WTC11 (cell line): ENCODE measurements at regions not wholly inside any gene's neighbourhood (a gene's known extent, or its start where the extent isn't known, plus 50 kb on each side); places are given as distances from the start of the nearest gene placed in this dataset.

Experiments used
- ATAC-seq: fragments of 200-7000 bp; cut with Tn5 transposase; 2 replicates; pipeline ENCODE4 v1.10.0; 2021; ENCODE audit warnings: mild to moderate bottlenecking, moderate library complexity
- CTCF ChIA-PET: fragments of 300-600 bp; sonication (Branson Sonifier 250); formaldehyde crosslinking; loops from one replicate; lab custom pipeline; 2021; ENCODE audit warnings: antibody characterized with exemption; lab: Charles Lee
- POLR2A ChIA-PET: fragments of 350-600 bp; sonication (Branson Sonifier 250); formaldehyde crosslinking; loops from one replicate; lab custom pipeline; 2021; ENCODE audit warnings: antibody characterized with exemption; lab: Charles Lee
- DNase-seq: peaks from one replicate; pipeline ENCODE4 v3.0.0; 2021; ENCODE audit warnings: low spot score
- H3K27ac Mint-ChIP-seq: 2 replicates; pipeline ENCODE4 v1.8.0; 2021; ENCODE audit warnings: mixed read lengths
- H3K27me3 Mint-ChIP-seq: 2 replicates; pipeline ENCODE4 v1.8.0; 2021; ENCODE audit warnings: low read depth, mild to moderate bottlenecking, moderate library complexity, mixed read lengths
- H3K36me3 Mint-ChIP-seq: 2 replicates; pipeline ENCODE4 v1.8.0; 2021; ENCODE audit warnings: mixed read lengths
- H3K4me1 Mint-ChIP-seq: 2 replicates; pipeline ENCODE4 v1.8.0; 2022; ENCODE audit warnings: mixed read lengths
- H3K4me3 Mint-ChIP-seq: 2 replicates; pipeline ENCODE4 v1.8.0; 2021; ENCODE audit warnings: mild to moderate bottlenecking, moderate library complexity, mixed read lengths
- H3K9me3 Mint-ChIP-seq: 2 replicates; pipeline ENCODE4 v1.8.0; 2021; ENCODE audit warnings: mixed read lengths
- AR ChIP-seq: fragments of 250-450 bp; sonication (Bioruptor Pico); IDR thresholded peaks from 2 replicates; pipeline ENCODE4 v1.9.0; 2021; ENCODE audit warnings: mild to moderate bottlenecking
- CBFB ChIP-seq: sonication (generic); formaldehyde crosslinking; IDR thresholded peaks from 2 replicates; pipeline ENCODE4 v1.8.1; 2022; ENCODE audit warnings: mild to moderate bottlenecking, low read depth, missing genetic modification reagents
- CREB1 ChIP-seq: sonication (generic); formaldehyde crosslinking; IDR thresholded peaks from 2 replicates; pipeline ENCODE4 v1.8.0; 2023; ENCODE audit warnings: mild to moderate bottlenecking, missing genetic modification reagents
- CREM ChIP-seq: sonication (generic); formaldehyde crosslinking; IDR thresholded peaks from 2 replicates; pipeline ENCODE4 v1.8.1; 2022; ENCODE audit warnings: mild to moderate bottlenecking, missing genetic modification reagents, moderate library complexity
- E2F4 ChIP-seq: sonication (generic); formaldehyde crosslinking; IDR thresholded peaks from 2 replicates; pipeline ENCODE4 v1.8.1; 2022; ENCODE audit warnings: low read depth, mild to moderate bottlenecking, moderate library complexity, missing genetic modification reagents, borderline replicate concordance
- EMX1 ChIP-seq: fragments of 250-450 bp; sonication (Bioruptor Pico); IDR thresholded peaks from 2 replicates; pipeline ENCODE4 v1.8.0; 2021; ENCODE audit warnings: mild to moderate bottlenecking
- ETV6 ChIP-seq: sonication (generic); formaldehyde crosslinking; IDR thresholded peaks from 2 replicates; pipeline ENCODE4 v1.8.1; 2022; ENCODE audit warnings: mild to moderate bottlenecking, missing genetic modification reagents
- FOXP1 ChIP-seq: sonication (generic); formaldehyde crosslinking; IDR thresholded peaks from 2 replicates; pipeline ENCODE4 v1.8.0; 2022; ENCODE audit warnings: missing genetic modification reagents, mild to moderate bottlenecking, moderate library complexity, borderline replicate concordance
- GRHL2 ChIP-seq: fragments of 250-450 bp; sonication (Bioruptor Pico); IDR thresholded peaks from 2 replicates; pipeline ENCODE4 v1.8.0; 2022; ENCODE audit warnings: mild to moderate bottlenecking, moderate library complexity; ENCODE audit not compliant: insufficient replicate concordance, severe bottlenecking
- KAT7 ChIP-seq: sonication (generic); formaldehyde crosslinking; IDR thresholded peaks from 2 replicates; pipeline ENCODE4 v1.8.1; 2023; ENCODE audit warnings: missing genetic modification reagents, mild to moderate bottlenecking, borderline replicate concordance
- NR1H2 ChIP-seq: sonication (generic); formaldehyde crosslinking; IDR thresholded peaks from 2 replicates; pipeline ENCODE4 v1.9.0; 2021; ENCODE audit warnings: mild to moderate bottlenecking, moderate library complexity, missing genetic modification reagents
- PRRX2 ChIP-seq: fragments of 250-450 bp; sonication (Bioruptor Pico); IDR thresholded peaks from 2 replicates; pipeline ENCODE4 v1.8.0; 2021; ENCODE audit warnings: mild to moderate bottlenecking
- SMAD3 ChIP-seq: sonication (generic); formaldehyde crosslinking; IDR thresholded peaks from 2 replicates; pipeline ENCODE4 v1.8.0; 2022; ENCODE audit warnings: missing genetic modification reagents, mild to moderate bottlenecking, borderline replicate concordance
- SOX15 ChIP-seq: fragments of 250-450 bp; sonication (Bioruptor Pico); IDR thresholded peaks from 2 replicates; pipeline ENCODE4 v1.9.0; 2021; ENCODE audit warnings: mild to moderate bottlenecking
- SP1 ChIP-seq: sonication (generic); formaldehyde crosslinking; conservative IDR thresholded peaks from 2 replicates; pipeline ENCODE4 v1.8.1; 2022; ENCODE audit warnings: missing genetic modification reagents
- TEAD4 ChIP-seq: sonication (generic); formaldehyde crosslinking; IDR thresholded peaks from 2 replicates; pipeline ENCODE4 v1.8.0; 2022; ENCODE audit warnings: mild to moderate bottlenecking, missing genetic modification reagents
- ZBTB21 ChIP-seq: sonication (generic); formaldehyde crosslinking; IDR thresholded peaks from 2 replicates; pipeline ENCODE4 v1.8.1; 2023; ENCODE audit warnings: mild to moderate bottlenecking, missing genetic modification reagents, borderline replicate concordance
- ZNF219 ChIP-seq: sonication (generic); formaldehyde crosslinking; IDR thresholded peaks from 2 replicates; pipeline ENCODE4 v1.8.0; 2023; ENCODE audit warnings: missing genetic modification reagents, mild to moderate bottlenecking, borderline replicate concordance
- ZNF423 ChIP-seq: fragments of 250-450 bp; sonication (Bioruptor Pico); IDR thresholded peaks from 2 replicates; pipeline ENCODE4 v2.1.2; 2022; ENCODE audit warnings: mild to moderate bottlenecking, moderate library complexity
- ZNF425 ChIP-seq: fragments of 250-450 bp; sonication (Bioruptor Pico); conservative IDR thresholded peaks from 2 replicates; pipeline ENCODE4 v1.9.0; 2021; ENCODE audit warnings: mild to moderate bottlenecking
- ZNF512 ChIP-seq: sonication (generic); formaldehyde crosslinking; IDR thresholded peaks from 2 replicates; pipeline ENCODE4 v1.8.1; 2022; ENCODE audit warnings: missing genetic modification reagents, borderline replicate concordance

GRCh38 chr5:88948746-88949600 lies 66.0 kb upstream of the MEF2C start (continued):
- TF ChIP-seq AR, result no peak
- no peak for TF ChIP-seq ZNF219 (CRISPR knock-in tag)
- TF ChIP-seq SP1 (CRISPR knock-in tag), result no peak
- TF ChIP-seq FOXP1, result no peak
- no peak for TF ChIP-seq CREB1
- no peak for TF ChIP-seq ETV6 (CRISPR knock-in tag)
- no peak for TF ChIP-seq SMAD3 (CRISPR knock-in tag)
- no peak for TF ChIP-seq KAT7 (CRISPR knock-in tag)
- TF ChIP-seq CREM (CRISPR knock-in tag), result no peak

GRCh38 chr5:88944751-88945531 lies 62.0 kb upstream of the MEF2C start:
- ATAC-seq (no peak), DNase-seq (no peak)
- H3K4me1 Mint-ChIP-seq, result peaks cover 40% of the 10 kb centered on the region
- H3K9me3 Mint-ChIP-seq, result no peaks in the 10 kb centered on the region
- no peaks in the 10 kb centered on the region for H3K36me3 Mint-ChIP-seq
- ChIA-PET POLR2A (no interaction called here), CTCF (no interaction called here)
- H3K27me3 Mint-ChIP-seq, result no peaks in the 10 kb centered on the region
- TF ChIP-seq NR1H2 (CRISPR knock-in tag), result no peak
- TF ChIP-seq CBFB (CRISPR knock-in tag), result no peak
- TF ChIP-seq SOX15 (CRISPR knock-in tag), result no peak
- no peak for TF ChIP-seq ZNF423 (CRISPR knock-in tag)
- TF ChIP-seq GRHL2 (CRISPR knock-in tag), result no peak
- no peak for TF ChIP-seq KAT7 (CRISPR knock-in tag)
- TF ChIP-seq EMX1 (CRISPR knock-in tag), result no peak
- TF ChIP-seq PRRX2, result no peak
- no peak for TF ChIP-seq ZNF512 (CRISPR knock-in tag)
- no peak for TF ChIP-seq AR
- no peak for TF ChIP-seq TEAD4
- no peak for TF ChIP-seq ZBTB21 (CRISPR knock-in tag)
- TF ChIP-seq E2F4 (CRISPR knock-in tag), result no peak
- no peak for TF ChIP-seq ZNF425 (CRISPR knock-in tag)
- TF ChIP-seq FOXP1, result no peak
- TF ChIP-seq ZNF219 (CRISPR knock-in tag), result no peak
- no peak overlapping the region for H3K4me3 Mint-ChIP-seq
- H3K27ac Mint-ChIP-seq, result no peak overlapping the region
